Vagina (tissue), 2 donors: ENCODE measurements at regions not wholly inside any gene's neighbourhood (a gene's known extent, or its start where the extent isn't known, plus 50 kb on each side); places are given as distances from the start of the nearest gene placed in this dataset.

Experiments
- DNase-seq, 2 donors: peaks; one replicate each; pipeline ENCODE4 v3.0.0-alpha.2; 2017; ENCODE audit errors: extremely low spot score in 2 of 2
- H3K27ac ChIP-seq: fragments of 200-600 bp; sonication (generic); one replicate; pipeline ENCODE4 v1.5.1; 2019
- H3K27me3 ChIP-seq: fragments of 200-600 bp; sonication (generic); one replicate; pipeline ENCODE4 v1.5.1; 2019
- H3K36me3 ChIP-seq, 2 donors: fragments of 200-600 bp; sonication (generic); one replicate each; pipeline ENCODE4 v1.5.1; 2017 to 2019
- H3K4me1 ChIP-seq: fragments of 200-600 bp; sonication (generic); one replicate; pipeline ENCODE4 v1.5.1; 2019
- H3K4me3 ChIP-seq, 2 donors: fragments of 200-600 bp; sonication (generic); 1 replicate in 1 of 2; 2 replicates in 1 of 2; pipeline ENCODE4 v1.5.1; 2016 to 2019
- H3K9me3 ChIP-seq: fragments of 200-600 bp; sonication (generic); one replicate; pipeline ENCODE4 v1.5.1; 2019
- POLR2A ChIP-seq, 2 donors: fragments of 450-650 bp; IDR thresholded peaks; one replicate each; pipeline ENCODE4 v1.6.1; 2017; ENCODE audit warnings: antibody characterized with exemption in 2 of 2, mild to moderate bottlenecking in 2 of 2, moderate library complexity in 2 of 2
- POLR2AphosphoS5 ChIP-seq, 2 donors: sonication (generic); formaldehyde crosslinking; IDR thresholded peaks; one replicate each; pipeline ENCODE4 v1.9.0; 2017; ENCODE audit warnings: antibody characterized with exemption in 2 of 2, mild to moderate bottlenecking in 2 of 2, low read depth in 1 of 2; ENCODE audit not compliant: insufficient read depth in 1 of 2
- intact Hi-C: fragments of 100-400 bp; cut with DNase I; formaldehyde crosslinking; loops from one replicate; pipeline ENCODE4 v1.15.1; 2023
- TF ChIP-seq, protein P1 (sequence below), 3 experiments: fragments of 450-650 bp in 2 of 3; fragments of 200-600 bp in 1 of 3; sonication (generic) in 1 of 3; IDR thresholded peaks; one replicate each; pipeline ENCODE4 v1.5.1; 2017 to 2019; ENCODE audit warnings: antibody characterized with exemption in 3 of 3, mild to moderate bottlenecking in 2 of 3, moderate library complexity in 2 of 3

DNA sequence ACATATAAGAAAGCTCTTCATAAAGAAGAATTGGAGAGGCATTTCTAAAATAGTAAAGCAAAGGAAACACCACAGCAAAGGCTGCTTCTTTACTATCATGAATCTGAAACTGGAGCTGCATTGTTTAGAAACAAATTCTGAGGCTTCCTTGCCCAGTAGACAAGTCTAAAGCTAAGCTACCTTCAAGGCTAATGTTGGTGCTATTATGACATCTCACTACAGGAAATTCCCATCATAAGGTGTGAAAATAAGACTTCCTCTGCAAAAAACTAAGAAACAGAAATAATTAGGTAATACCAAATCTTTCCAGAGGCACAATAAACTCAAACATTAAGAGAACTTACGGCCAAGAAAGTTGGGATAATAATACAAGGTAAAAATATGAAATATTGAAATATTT lies 89.9 kb upstream of the P3H2 start:
- no peak overlapping the region for H3K27ac ChIP-seq
- H3K36me3 ChIP-seq: no peaks in the 10 kb centered on the region
- TF ChIP-seq POLR2AphosphoS5 (IDR thresholded peaks at IDR 0.05; ENCODE audit: insufficient read depth in 1 of 2, low read depth in 1 of 2): no peak
- TF ChIP-seq, protein P1, sequence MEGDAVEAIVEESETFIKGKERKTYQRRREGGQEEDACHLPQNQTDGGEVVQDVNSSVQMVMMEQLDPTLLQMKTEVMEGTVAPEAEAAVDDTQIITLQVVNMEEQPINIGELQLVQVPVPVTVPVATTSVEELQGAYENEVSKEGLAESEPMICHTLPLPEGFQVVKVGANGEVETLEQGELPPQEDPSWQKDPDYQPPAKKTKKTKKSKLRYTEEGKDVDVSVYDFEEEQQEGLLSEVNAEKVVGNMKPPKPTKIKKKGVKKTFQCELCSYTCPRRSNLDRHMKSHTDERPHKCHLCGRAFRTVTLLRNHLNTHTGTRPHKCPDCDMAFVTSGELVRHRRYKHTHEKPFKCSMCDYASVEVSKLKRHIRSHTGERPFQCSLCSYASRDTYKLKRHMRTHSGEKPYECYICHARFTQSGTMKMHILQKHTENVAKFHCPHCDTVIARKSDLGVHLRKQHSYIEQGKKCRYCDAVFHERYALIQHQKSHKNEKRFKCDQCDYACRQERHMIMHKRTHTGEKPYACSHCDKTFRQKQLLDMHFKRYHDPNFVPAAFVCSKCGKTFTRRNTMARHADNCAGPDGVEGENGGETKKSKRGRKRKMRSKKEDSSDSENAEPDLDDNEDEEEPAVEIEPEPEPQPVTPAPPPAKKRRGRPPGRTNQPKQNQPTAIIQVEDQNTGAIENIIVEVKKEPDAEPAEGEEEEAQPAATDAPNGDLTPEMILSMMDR (IDR thresholded peaks at IDR 0.05): no peak
- TF ChIP-seq POLR2A (IDR thresholded peaks at IDR 0.05): no peak
- no peak overlapping the region for H3K4me3 ChIP-seq
- no peaks in the 10 kb centered on the region for H3K9me3 ChIP-seq
- no peaks in the 10 kb centered on the region for H3K4me1 ChIP-seq
- intact Hi-C loops: no loop called here
- H3K27me3 ChIP-seq: no peaks in the 10 kb centered on the region
- DNase-seq: no peak

DNA sequence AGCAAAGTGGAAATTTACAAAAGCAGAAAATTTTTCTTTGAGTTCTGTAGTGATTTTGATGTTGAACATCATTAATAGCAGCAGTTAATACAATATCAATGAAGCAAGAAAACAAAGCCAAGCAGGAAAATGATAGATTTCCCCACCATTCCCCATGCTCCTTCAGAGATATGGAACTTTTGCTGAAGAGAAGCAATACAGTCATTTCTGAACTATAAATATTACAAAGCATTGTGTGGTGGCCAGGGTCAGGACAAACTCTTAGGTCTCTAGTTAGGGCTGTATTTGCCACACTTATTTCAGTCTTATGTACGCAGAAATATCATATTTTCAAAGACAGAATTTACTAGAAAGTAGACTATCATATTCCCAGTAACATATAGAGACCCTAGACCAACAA lies 88.8 kb upstream of the P3H2 start:
- no peak overlapping the region for H3K4me3 ChIP-seq
- intact Hi-C loops: no loop called here

DNA sequence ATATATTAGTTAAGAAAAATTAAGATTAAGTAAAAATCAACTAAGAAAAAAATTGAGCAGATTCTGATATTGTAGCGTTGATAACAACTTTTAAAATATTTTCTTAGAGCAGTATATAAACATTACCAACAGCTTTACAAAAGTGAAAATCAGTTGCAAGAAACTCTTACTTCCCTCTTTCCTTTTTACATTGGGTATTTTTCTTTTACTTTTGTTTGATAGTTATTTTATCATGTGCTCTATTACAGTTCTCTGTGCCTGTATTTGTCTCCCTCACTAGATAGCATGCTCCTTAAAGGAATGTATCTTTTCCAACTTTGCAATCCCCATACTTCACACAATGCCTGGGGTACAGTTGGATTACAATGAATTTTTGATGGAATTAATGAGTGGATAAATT lies 87.5 kb upstream of the P3H2 start:
- H3K4me1 ChIP-seq: no peaks in the 10 kb centered on the region
- H3K4me3 ChIP-seq: no peak overlapping the region
- TF ChIP-seq, protein P1 (IDR thresholded peaks at IDR 0.05): no peak
- TF ChIP-seq POLR2A (IDR thresholded peaks at IDR 0.05) (no peak), POLR2AphosphoS5 (IDR thresholded peaks at IDR 0.05; ENCODE audit: insufficient read depth in 1 of 2, low read depth in 1 of 2) (no peak)
- H3K9me3 ChIP-seq: no peaks in the 10 kb centered on the region
- intact Hi-C loops: no loop called here
- no peaks in the 10 kb centered on the region for H3K27me3 ChIP-seq
- no peak overlapping the region for H3K27ac ChIP-seq
- no peaks in the 10 kb centered on the region for H3K36me3 ChIP-seq
- DNase-seq: no peak

More for the DNA sequence above, 88.8 kb upstream of the P3H2 start:
- H3K9me3 ChIP-seq: no peaks in the 10 kb centered on the region
- no peaks in the 10 kb centered on the region for H3K27me3 ChIP-seq
- no peak for DNase-seq
- H3K4me1 ChIP-seq: no peaks in the 10 kb centered on the region
- TF ChIP-seq, protein P1 (IDR thresholded peaks at IDR 0.05): no peak
- TF ChIP-seq POLR2A (IDR thresholded peaks at IDR 0.05) (no peak), POLR2AphosphoS5 (IDR thresholded peaks at IDR 0.05; ENCODE audit: insufficient read depth in 1 of 2, low read depth in 1 of 2) (no peak)
- H3K27ac ChIP-seq: no peak overlapping the region
- no peaks in the 10 kb centered on the region for H3K36me3 ChIP-seq

DNA sequence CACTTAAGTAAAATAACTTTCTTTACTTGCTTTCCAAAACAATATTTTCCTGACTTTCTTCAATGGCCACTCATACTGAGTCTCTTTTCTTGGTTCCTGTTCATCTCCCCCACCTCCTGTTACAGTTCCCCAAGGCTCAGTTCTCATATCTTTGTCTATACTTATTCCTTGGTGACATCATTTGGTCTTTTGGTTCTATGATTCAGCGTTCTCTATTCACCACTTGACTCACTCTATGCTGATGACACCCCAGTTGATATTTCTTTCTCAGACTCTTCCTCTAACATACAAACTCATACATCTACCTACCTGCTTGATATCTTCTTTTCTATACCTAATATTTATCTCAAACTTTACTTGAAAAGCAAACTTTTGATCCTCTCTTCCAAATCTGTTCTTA lies 85.0 kb upstream of the P3H2 start:
- no peaks in the 10 kb centered on the region for H3K4me1 ChIP-seq
- no peaks in the 10 kb centered on the region for H3K36me3 ChIP-seq
- H3K27ac ChIP-seq: no peak overlapping the region
- TF ChIP-seq, protein P1 (IDR thresholded peaks at IDR 0.05): no peak
- TF ChIP-seq POLR2AphosphoS5 (IDR thresholded peaks at IDR 0.05; ENCODE audit: insufficient read depth in 1 of 2, low read depth in 1 of 2) (no peak), POLR2A (IDR thresholded peaks at IDR 0.05) (no peak)
- no peak overlapping the region for H3K4me3 ChIP-seq
- H3K9me3 ChIP-seq: no peaks in the 10 kb centered on the region
- intact Hi-C loops: no loop called here
- H3K27me3 ChIP-seq: no peaks in the 10 kb centered on the region
- no peak for DNase-seq

DNA sequence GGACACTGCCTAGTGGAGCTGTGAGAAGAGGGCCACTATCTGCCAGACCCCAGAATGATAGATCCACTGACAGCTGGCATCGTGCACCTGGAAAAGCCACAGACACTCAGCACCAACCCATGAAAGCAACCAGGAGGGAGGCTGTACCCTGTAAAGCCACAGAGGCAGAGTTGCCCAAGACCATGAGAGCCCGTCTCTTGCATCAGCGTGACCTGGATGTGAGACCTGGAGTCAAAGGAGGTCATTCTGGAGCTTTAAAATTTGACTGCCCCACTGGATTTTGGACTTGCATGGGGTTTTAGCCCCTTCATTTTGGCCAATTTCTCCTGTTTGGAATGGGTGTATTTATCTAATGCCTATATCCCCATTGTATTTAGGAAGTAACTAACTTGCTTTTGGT lies 83.5 kb upstream of the P3H2 start:
- no peaks in the 10 kb centered on the region for H3K9me3 ChIP-seq
- no peak overlapping the region for H3K4me3 ChIP-seq
- H3K27ac ChIP-seq: no peak overlapping the region
- TF ChIP-seq, protein P1 (IDR thresholded peaks at IDR 0.05): no peak
- TF ChIP-seq POLR2AphosphoS5 (IDR thresholded peaks at IDR 0.05; ENCODE audit: insufficient read depth in 1 of 2, low read depth in 1 of 2): no peak
- TF ChIP-seq POLR2A (IDR thresholded peaks at IDR 0.05): no peak
- DNase-seq: no peak
- H3K36me3 ChIP-seq: no peaks in the 10 kb centered on the region
- no peaks in the 10 kb centered on the region for H3K27me3 ChIP-seq
- intact Hi-C loops: loop anchor here (5.0 kb wide), 1 partner anchor 237 kb away; no protein-coding TSS in a partner anchor
- H3K4me1 ChIP-seq: no peaks in the 10 kb centered on the region
